ENCODE measurements at regions not wholly inside any gene's neighbourhood (a gene's known extent, or its start where the extent isn't known, plus 50 kb on each side); places are given as distances from the start of the nearest gene placed in this dataset.

DNA sequence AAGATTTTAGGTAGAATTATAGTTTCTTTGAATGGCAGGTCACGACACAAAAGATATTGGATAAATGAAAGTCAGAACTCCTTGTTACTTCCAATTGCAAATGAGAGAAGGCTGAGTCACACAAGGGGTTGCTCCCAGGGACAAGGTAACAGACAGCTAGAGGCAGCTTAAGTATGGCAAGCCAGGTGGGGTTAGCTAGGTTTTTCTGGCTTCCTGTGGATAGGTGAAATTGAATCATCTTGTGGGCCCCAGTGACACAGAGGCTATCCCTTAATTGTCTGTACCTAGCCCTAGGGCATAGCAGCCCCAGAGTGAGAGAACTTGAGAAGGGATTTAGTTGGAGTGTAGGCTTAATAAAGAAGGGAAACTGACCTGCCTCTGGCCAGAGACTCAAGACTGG is 407.7 kb upstream of the SLC8A1 start:
- DNase-seq: no peak
- intact Hi-C loops (cut with DNase I, micrococcal nuclease): no loop called here
- ATAC-seq: no peak

DNA sequence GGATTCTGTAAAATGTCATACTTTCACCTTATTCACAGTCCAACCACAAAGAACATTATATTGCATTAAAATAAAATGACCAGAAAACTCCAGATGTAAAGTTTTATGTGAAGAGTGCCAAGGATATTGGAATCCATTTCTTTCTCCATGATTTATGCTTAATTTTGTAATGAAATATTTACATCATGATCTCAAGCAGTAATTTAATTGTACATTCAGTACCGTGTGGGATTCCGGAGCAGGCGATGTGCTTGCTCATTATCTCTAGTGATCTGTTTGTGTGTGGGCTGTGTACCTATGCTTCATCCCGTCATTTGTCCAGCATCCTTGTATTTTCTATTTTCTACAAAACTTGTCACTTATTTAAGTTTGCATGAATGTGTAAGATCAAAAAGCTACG is 415.9 kb upstream of the SLC8A1 start:
- ATAC-seq: no peak
- no peak for DNase-seq
- intact Hi-C loops (cut with DNase I, micrococcal nuclease): no loop called here

DNA sequence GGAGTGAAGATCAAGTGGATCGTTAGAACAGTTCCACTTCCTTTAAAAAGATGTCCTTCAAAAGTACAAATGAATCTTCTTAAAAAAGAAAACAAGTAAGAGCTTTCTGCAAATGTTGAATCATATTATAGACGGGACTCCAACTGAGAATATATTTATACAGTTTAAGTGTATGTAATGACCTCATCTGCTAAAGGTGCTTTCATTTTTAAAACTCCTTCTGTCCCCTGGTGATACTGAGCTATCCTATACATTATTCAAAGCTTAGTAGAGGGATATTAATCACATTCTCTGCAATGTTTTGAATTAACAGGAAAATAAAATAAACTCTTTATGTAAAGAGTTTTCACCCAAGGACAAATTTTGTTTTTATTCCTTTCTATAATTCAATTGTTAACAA is 420.7 kb upstream of the SLC8A1 start:
- ATAC-seq (no peak), DNase-seq (no peak)
- intact Hi-C loops (cut with DNase I, micrococcal nuclease): no loop called here

DNA sequence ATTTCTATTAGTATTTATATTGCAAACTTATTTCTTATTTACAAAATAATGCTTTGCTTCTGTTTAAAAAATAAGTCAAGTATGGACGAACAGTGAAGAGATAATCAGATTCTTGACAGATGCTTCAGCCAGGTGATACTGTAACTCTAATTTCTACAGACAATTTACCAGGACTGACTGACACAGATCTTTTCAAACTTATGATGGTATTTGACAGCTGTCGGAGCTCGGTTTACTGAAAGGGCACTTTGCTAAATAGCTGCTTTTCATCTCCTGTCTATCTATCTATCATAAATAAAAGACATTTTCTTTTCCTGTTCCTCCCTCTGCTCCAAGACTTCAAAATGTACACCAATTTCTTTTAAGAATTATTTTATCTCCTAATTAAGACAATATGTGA is 422.5 kb upstream of the SLC8A1 start:
- no peak for ATAC-seq
- DNase-seq: no peak
- intact Hi-C loops (cut with DNase I, micrococcal nuclease): no loop called here

DNA sequence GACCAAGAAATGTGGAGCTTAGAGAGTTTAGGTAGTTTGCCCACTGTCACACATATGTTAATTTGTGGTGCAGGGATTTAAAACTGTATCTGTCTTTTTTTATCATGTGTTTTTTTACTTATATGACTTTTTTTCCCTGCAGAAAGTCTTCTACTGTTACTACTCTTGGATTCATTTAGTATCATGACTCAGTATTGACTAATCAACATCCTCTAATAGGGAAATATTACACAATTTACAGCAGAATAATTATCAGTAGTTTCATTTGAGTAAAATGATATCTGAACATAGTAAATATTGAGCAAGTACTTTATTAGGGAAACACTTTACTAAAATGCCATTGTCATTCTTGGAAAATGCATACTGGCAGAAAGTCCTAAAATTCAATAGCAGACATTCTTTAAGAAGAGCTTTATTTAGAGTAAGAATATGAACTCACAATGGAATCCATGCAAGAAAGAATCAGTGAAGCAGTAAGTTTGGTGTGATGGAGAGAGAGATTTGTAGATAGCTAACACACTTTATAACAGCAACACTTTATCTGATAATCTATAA is 425.9 kb upstream of the SLC8A1 start:
- ATAC-seq: no peak

DNA sequence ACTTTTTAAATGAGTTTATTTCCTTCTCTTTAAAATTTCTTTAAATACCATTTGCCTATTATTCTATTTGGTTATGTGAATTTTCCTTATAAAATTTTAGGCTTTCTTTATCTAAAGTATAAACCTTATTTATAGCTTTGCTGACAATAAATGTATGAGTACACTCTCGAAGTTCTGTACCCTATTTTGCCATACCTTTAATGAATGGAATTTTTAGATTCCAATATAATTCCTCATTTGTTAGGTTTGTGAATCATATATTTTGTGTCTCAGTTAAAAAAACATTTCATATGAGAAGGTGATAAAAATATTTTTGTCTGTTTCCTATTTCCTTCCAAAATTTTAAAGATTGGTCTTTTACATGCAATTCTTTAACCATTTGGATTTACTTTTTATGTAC is 427.4 kb upstream of the SLC8A1 start:
- intact Hi-C loops (cut with DNase I, micrococcal nuclease): no loop called here
- no peak for ATAC-seq
- DNase-seq: no peak

More for the DNA sequence above, 425.9 kb upstream of the SLC8A1 start:
- intact Hi-C loops (cut with DNase I, micrococcal nuclease): no loop called here
- DNase-seq: no peak

DNA sequence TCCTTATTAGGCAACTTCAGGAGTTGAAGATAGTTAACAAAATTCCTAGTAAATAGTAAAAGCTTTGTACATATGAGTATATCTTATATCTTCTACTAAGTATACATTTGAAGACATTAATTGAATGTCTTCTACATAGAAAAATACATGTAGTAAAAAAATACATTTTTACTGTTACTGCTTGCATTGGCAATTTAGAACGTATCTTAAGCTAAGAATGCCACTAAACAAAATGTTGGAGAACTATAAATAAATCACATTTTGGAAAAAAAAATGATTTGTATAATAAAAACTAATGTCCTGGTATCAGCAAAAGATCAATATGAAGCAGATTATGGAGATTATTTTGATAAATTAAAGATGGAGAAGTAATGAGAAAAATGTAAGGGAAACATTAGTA is 434.2 kb upstream of the SLC8A1 start:
- ATAC-seq (no peak), DNase-seq (no peak)
- intact Hi-C loops (cut with DNase I, micrococcal nuclease): no loop called here

DNA sequence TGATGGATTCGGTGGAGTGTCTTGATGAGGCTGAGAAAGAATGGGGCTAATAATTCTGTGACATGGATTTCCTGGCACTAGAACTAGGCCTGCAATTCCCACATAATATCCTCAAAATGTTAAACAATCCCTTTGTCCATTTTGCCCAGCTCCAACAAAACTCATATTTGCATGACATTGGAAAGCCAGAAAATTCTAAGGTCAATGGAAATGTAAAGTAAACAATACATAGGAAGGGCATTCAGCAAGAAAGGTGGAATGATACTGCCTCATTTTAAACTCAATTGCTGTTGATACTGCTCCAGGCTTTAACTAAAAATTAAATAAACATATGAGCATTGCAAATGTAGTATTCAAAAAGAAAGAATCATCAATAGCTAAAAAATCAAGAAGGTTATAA is 434.8 kb upstream of the SLC8A1 start:
- DNase-seq (no peak), ATAC-seq (no peak)
- intact Hi-C loops (cut with DNase I, micrococcal nuclease): no loop called here

DNA sequence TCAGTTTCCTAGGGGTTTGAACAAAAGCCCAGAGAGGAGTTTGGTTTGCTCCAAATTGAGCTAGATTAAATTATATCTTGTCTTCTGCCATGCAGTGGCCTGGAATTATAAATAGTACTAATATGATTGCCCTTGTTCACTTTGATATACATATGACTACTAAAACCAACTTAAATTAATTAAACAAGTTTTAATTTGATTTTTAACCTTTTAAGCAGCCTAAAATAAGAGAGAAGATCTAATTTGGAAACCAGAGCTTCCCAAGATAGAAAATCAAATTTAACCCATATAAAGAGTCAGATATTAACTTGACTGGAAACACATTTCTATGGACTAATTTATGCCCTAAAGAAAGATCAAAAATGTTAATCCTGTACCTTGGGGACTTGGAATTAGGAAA is 444.5 kb upstream of the SLC8A1 start:
- ATAC-seq (no peak), DNase-seq (no peak)
- intact Hi-C loops (cut with DNase I, micrococcal nuclease): no loop called here

DNA sequence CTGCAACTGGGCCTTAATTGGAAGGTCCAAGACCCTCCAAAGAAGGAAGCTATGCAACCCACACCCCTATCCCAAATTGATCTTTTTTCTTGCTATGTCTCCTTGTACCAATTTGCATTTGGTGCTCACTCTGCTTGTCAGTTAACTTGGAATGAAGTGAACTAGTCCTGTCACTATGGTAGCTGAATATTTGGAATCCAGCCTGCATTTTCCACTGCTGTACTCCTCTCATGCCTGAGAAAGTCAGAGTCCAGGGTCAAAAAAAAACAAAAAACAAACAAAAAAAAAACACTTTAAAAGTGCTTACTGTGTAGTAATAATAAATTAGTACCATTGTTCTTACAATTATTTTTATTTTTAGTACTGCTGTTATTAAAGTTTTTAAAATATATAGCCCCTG is 462.8 kb upstream of the SLC8A1 start:
- ATAC-seq (no peak), DNase-seq (no peak)
- intact Hi-C loops (cut with DNase I, micrococcal nuclease): no loop called here

DNA sequence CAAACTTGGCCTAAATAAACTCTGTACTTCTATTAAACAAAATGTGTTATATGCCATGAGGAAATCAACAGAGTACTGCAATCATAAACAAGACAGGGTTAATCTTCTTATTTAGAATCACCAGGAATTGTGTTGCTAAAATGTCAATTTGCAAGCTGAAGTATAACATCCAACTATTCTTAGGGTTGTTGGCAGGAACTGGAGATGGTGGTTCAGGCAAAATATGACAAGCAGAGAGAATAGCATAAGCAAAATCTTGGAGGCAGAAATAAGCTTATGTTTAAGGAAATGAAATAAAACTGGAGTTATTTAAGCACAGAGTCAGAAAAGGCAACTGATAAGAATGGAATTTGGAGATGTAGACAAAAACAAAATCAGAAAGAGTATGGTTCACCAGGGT is 463.8 kb upstream of the SLC8A1 start:
- intact Hi-C loops (cut with DNase I, micrococcal nuclease): no loop called here
- ATAC-seq: no peak

DNA sequence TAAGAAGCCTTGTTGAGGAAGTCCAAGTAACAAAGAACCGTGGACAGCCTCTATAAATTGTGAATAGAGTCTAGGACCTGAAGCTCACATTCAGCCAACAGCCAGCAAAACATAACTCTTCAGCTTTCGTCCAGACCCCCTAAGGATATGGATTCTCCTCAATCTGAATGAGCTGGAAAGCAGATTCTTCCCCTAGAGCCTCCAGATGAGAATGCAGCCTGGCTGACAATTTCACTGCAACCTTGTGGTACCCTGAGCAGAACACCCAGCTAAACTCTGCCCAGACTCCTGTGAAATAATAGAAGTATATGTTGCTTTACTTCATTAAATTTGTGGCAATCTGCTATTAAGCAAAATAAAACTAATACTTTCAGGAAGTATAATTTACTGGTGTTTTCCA is 483.5 kb upstream of the SLC8A1 start:
- DNase-seq (no peak), ATAC-seq (no peak)
- intact Hi-C loops (cut with DNase I, micrococcal nuclease): no loop called here

More for the DNA sequence above, 463.8 kb upstream of the SLC8A1 start:
- no peak for DNase-seq

DNA sequence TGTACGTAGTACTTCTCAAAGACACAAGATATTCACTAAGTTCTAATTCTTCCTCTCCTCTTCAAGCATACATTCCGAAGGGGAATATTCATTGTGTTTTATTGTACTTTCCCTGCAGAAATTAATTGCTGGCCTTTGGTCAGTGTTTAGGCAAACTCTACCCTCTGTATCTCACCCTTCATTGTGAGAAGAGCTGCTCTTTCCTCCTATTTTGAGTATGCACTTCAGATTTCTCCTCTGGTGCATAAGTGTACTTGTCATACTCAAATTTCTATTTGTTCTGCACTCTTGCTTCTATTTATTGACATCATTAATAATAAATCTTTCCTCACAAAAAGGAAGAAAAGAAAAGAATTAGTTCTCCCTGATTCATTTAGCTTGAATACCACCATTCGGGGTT is 485.4 kb upstream of the SLC8A1 start:
- intact Hi-C loops (cut with DNase I, micrococcal nuclease): no loop called here
- ATAC-seq: no peak
- no peak for DNase-seq

DNA sequence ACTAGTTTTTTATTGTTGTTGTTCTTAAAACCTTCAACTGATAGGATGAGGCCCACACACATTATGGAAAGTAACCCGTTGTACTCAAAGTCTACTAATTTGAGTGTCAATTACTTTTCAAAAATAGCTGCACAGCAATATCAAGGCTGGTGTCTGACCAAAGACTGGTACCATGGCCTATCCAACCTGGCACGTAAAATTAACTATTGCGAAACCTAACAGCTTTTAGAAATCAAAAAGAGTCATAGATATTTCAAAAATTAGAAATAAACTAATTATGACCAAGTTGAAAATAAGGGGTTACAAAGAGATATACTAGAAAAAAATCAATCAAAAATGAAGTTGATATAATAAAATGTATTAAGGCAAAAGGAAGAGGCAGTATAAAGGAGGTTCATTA is 501.5 kb upstream of the SLC8A1 start:
- no peak for ATAC-seq
- intact Hi-C loops (cut with DNase I, micrococcal nuclease): no loop called here

DNA sequence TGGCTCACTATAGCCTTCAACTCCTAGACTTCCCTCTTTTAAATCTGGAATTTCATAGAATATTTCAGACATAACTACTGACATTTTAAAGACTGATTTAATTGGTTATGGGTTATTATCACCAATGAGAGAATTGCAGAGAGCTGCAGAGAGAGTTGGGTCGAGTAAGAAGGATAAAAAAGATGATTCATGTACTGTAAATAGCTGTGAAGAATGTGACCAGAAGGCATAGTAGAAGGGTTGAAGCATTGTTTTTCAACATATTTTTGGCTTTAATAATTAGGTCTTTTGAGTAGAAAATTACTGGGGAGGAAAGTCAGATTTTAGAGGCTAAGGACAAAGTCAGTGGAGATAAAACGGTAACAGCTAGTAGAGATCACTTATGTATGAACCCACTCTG is 503.2 kb upstream of the SLC8A1 start:
- ATAC-seq (no peak), DNase-seq (no peak)
- intact Hi-C loops (cut with DNase I, micrococcal nuclease): no loop called here

More for the DNA sequence above, 501.5 kb upstream of the SLC8A1 start:
- DNase-seq: no peak

DNA sequence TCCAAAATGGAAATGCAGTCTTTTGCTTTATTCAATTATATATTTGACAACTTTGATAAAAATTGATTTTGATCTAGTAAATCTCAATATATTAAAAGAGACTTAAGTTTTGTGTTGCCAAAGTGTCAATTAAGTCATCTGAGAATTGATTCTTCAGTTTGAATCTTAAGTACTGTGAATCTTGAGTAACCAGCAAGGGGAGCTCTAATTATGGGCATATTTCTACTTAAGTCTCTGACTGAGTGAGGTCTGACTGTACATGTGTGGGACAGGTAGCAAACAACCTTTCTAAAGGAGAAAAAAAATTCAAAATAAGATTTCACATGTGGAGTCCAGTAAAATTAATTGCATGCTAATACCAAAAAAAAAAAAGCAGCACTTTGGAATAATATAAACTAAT is 503.7 kb upstream of the SLC8A1 start:
- intact Hi-C loops (cut with DNase I, micrococcal nuclease): no loop called here
- DNase-seq: no peak
- no peak for ATAC-seq

DNA sequence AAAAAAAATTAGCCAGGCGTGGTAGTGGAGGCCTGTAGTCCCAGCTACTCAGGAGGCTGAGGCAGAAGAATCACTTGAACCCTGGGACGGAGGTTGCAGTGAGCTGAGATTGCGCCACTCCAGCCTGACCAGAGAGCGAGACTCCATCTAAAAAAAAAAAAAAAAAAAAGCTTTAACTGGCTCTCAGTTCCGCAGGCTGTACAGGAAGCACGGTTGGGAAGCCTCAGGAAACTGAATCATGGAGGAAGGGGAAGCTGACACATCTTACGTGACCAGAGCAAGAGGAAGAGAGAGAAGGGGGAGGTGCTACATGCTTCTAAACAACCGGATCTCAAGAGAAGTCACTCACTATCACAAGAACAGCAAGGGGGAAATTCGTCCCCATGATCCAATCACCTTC is 505.6 kb upstream of the SLC8A1 start:
- intact Hi-C loops (cut with DNase I, micrococcal nuclease): no loop called here
- ATAC-seq (no peak), DNase-seq (no peak)

DNA sequence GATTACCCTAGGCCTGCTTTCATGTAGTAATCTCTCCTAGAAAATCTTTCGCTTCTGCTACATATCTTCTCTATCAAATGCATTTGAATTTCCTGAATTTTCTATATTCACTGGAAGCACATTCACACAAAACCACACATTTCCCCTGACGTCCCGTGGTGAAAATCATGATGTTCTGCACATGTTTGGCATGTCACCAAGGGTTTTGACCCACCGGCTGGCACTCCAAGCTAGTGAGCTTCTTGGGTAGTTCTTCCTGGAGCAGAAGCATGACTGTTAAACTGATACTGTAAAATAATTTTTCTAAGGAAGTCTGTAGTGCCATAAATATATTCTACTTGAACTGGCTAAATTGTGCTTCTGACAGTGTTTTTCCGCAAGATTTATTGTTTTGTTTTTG is 510.1 kb upstream of the SLC8A1 start:
- intact Hi-C loops (cut with DNase I, micrococcal nuclease): no loop called here
- DNase-seq: no peak
- ATAC-seq: no peak

DNA sequence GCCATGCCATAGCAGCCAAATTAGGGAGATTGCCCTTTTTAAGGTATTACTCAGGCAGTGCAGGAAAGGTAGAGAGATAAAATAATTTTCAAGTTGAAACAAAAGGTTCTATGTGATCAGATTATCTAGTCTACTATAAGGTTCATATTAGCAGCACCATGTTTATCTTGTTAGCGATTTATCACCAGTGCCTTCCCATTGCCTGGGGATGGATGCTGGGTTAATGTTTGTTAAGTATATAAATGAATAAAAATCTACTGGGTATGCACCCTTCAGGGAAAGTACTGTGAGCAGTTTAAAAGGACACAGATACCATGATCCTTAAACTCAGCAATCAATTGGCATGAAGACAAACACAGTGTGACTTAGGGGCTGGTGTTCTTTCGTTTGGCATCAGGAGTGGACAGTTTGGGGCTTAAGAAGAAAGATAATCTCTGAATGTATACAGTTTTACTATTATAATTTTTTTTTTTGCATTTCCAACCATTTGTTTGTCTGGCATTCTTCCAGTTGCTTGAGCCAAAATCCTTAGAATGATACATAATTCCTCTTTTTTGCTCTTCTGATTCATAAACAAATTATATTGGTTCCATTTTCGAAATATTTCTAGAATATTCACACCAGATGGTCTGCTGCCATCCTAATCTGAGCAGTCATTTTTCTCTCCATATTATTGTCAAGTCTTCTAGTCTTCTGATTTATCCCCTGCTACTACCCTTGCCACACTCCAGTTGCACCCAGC is 512.8 kb upstream of the SLC8A1 start:
- ATAC-seq (no peak), DNase-seq (no peak)
- intact Hi-C loops (cut with DNase I, micrococcal nuclease): no loop called here

DNA sequence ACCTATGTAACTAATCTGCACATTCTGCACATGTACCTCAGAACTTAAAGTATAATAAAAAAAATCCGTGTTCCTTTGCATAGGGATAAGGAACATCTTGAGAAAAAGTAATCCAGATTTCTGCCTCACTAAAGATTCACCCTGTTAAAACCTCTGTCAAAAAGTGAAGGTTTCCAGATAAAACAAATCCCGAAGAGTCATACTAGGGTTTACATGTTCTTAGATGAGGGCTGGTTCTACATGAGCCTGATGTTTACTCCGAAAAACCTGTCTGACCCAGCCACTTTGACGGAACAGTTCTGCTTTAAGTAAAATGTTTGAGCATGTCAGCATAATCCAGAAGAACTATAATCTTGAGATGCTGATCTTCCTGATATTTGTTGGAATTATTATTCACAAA is 515.6 kb upstream of the SLC8A1 start:
- intact Hi-C loops (cut with DNase I, micrococcal nuclease): no loop called here
- no peak for DNase-seq
- no peak for ATAC-seq

DNA sequence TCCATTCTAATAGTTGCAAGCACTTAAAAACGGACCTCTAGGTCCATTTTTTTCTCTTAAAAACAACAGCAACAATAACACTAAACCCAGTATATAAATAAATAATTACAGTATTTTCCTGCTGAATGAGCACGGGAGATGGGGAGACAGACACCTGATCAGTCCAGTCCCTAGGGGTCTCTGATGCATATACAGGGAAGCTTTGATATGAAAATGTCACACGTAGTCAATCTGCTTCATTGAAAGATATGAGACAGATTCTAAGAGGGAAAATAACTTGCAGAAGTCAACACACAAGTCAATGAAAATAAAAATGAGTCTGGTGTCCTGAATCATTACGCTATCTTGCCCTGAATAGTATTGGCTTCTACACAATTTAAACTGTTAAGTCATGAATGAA is 523.3 kb upstream of the SLC8A1 start:
- DNase-seq: no peak
- intact Hi-C loops (cut with DNase I, micrococcal nuclease): no loop called here
- no peak for ATAC-seq

Data from left colon (tissue), 2 donors.